HepG2 (cell line): ENCODE measurements at regions not wholly inside any gene's neighbourhood (a gene's known extent, or its start where the extent isn't known, plus 50 kb on each side); places are given as distances from the start of the nearest gene placed in this dataset.

Source experiments
- ATAC-seq: fragments of 200-7000 bp; cut with Tn5 transposase; 3 replicates; pipeline ENCODE4 v1.9.1; 2020; ENCODE audit warnings: mild to moderate bottlenecking, moderate library complexity
- BruUV-seq: library from RNA; stranded (reverse); fragments of 400-500 nt; replicated peaks from 2 replicates; lab custom pipeline; 2021; lab: Mats Ljungman, UMichigan
- CTCF ChIA-PET: fragments of 300-600 bp; formaldehyde crosslinking; extraction: SDS; loops from one replicate; lab custom pipeline; 2021; ENCODE audit warnings: low total read pairs, inconsistent platforms, low intra/inter-chr PET ratio; lab: Yijun Ruan, JAX
- POLR2A ChIA-PET: fragments of 350-600 bp; sonication (Branson Sonifier 250); formaldehyde crosslinking; loops from one replicate; lab custom pipeline; 2020; ENCODE audit warnings: antibody characterized with exemption, inconsistent platforms; lab: Yijun Ruan, JAX
- DNase-seq: peaks from one replicate; pipeline ENCODE4 v3.0.0-alpha.2; 2015; ENCODE audit warnings: low spot score
- FAIRE-seq: peaks from 3 replicates; lab custom pipeline; 2011; peaks lifted over from hg19 to GRCh38; lab: Jason Lieb, UNC
- H2AFZ ChIP-seq: one replicate; pipeline ENCODE4 v1.6.1; 2011; ENCODE audit warnings: low read length, inconsistent platforms
- H3K27ac ChIP-seq: fragments of 300-600 bp; 3 replicates; pipeline ENCODE4 v1.8.0; 2011; ENCODE audit warnings: mixed run types, mild to moderate bottlenecking, mixed read lengths, low read length, inconsistent platforms; ENCODE audit not compliant: insufficient read depth; ENCODE audit errors: extremely low read length
- H3K27me3 ChIP-seq, 2 experiments: fragments of 200-600 bp in 1 of 2; 2 replicates in 1 of 2; 3 replicates in 1 of 2; pipeline versions ENCODE4 v1.6.0 to v1.8.0; 2011; ENCODE audit warnings: low read length in 2 of 2, mild to moderate bottlenecking in 2 of 2, moderate library complexity in 2 of 2, inconsistent platforms in 1 of 2; ENCODE audit not compliant: insufficient read depth in 2 of 2, control insufficient read depth in 1 of 2
- H3K36me3 ChIP-seq, 2 experiments: fragments of 200-600 bp in 1 of 2; replicated peaks in 1 of 2; 2 replicates in 1 of 2; 3 replicates in 1 of 2; pipeline versions ENCODE4 v1.5.1 to v1.8.0; 2011; ENCODE audit warnings: low read length in 2 of 2, inconsistent platforms in 1 of 2; ENCODE audit not compliant: insufficient read depth in 2 of 2, control insufficient read depth in 1 of 2
- H3K4me1 ChIP-seq: 2 replicates; pipeline ENCODE4 v1.5.1; 2012; ENCODE audit warnings: low read length, inconsistent platforms; ENCODE audit not compliant: insufficient read depth
- H3K4me2 ChIP-seq: 2 replicates; pipeline ENCODE4 v1.6.0; 2011; ENCODE audit warnings: low read depth, low read length, inconsistent platforms
- H3K4me3 ChIP-seq, 3 experiments: fragments of 200-600 bp in 1 of 3; sonication (generic), shearing (Covaris generic) in 1 of 3; replicated peaks in 1 of 3; 2 replicates each; pipeline ENCODE4 v1.5.1; 2011 to 2016; ENCODE audit warnings: low read length in 3 of 3, inconsistent platforms in 2 of 3, low read depth in 2 of 3, mild to moderate bottlenecking in 2 of 3, control low read depth in 1 of 3, mixed read lengths in 1 of 3; ENCODE audit not compliant: insufficient read depth in 1 of 3
- H3K79me2 ChIP-seq: one replicate; pipeline ENCODE4 v1.6.1; 2011; ENCODE audit warnings: low read length, inconsistent platforms; ENCODE audit not compliant: insufficient read depth
- H3K9ac ChIP-seq: 2 replicates; pipeline ENCODE4 v1.6.0; 2011; ENCODE audit warnings: mild to moderate bottlenecking, low read depth, low read length, inconsistent platforms; ENCODE audit not compliant: insufficient read depth
- H3K9me3 ChIP-seq: 2 replicates; pipeline ENCODE4 v1.5.1; 2012; ENCODE audit warnings: mild to moderate bottlenecking, low read length
- H4K20me1 ChIP-seq: 2 replicates; pipeline ENCODE4 v1.6.0; 2011; ENCODE audit warnings: inconsistent platforms, mild to moderate bottlenecking, low read length, moderate library complexity; ENCODE audit not compliant: insufficient read depth
- GATAD1 ChIP-seq: IDR thresholded peaks from 2 replicates; pipeline ENCODE4 v1.6.1; 2016; ENCODE audit warnings: missing genetic modification reagents, missing compliant biosample characterization
- MAZ ChIP-seq, 2 experiments: sonication (generic) in 1 of 2; formaldehyde crosslinking in 1 of 2; IDR thresholded peaks; 2 replicates each; pipeline versions ENCODE4 v1.5.0 to v1.6.1; 2012 to 2020; ENCODE audit warnings: low read depth in 2 of 2, mild to moderate bottlenecking in 2 of 2, borderline replicate concordance in 1 of 2, improper control_type of control experiment in 1 of 2, low read length in 1 of 2, missing genetic modification reagents in 1 of 2, moderate library complexity in 1 of 2
- RFX5 ChIP-seq: IDR thresholded peaks from 2 replicates; pipeline ENCODE4 v1.6.1; 2011; ENCODE audit warnings: low read depth, low read length, improper control_type of control experiment
- SALL2 ChIP-seq: sonication (generic); formaldehyde crosslinking; IDR thresholded peaks from 2 replicates; pipeline ENCODE4 v1.8.1; 2023; ENCODE audit warnings: mild to moderate bottlenecking, missing genetic modification reagents, inconsistent platforms
- ZNF264 ChIP-seq: sonication (generic); formaldehyde crosslinking; IDR thresholded peaks from 2 replicates; pipeline ENCODE4 v1.4.0; 2020; ENCODE audit warnings: missing genetic modification reagents
- ZNF740 ChIP-seq: sonication (generic); formaldehyde crosslinking; IDR thresholded peaks from 2 replicates; pipeline ENCODE4 v1.4.0; 2020; ENCODE audit warnings: missing genetic modification reagents
- ZNF746 ChIP-seq: sonication (generic); formaldehyde crosslinking; IDR thresholded peaks from 2 replicates; pipeline ENCODE4 v1.8.0; 2022; ENCODE audit warnings: mild to moderate bottlenecking, missing genetic modification reagents
- ZNF790 ChIP-seq: sonication (generic); formaldehyde crosslinking; IDR thresholded peaks from 2 replicates; pipeline ENCODE4 v1.8.0; 2022; ENCODE audit warnings: missing genetic modification reagents, mild to moderate bottlenecking, borderline replicate concordance
- ZSCAN9 ChIP-seq: IDR thresholded peaks from 2 replicates; pipeline ENCODE4 v1.6.1; 2016; ENCODE audit warnings: borderline replicate concordance
- WGBS: methylation state at CpG from one replicate; pipeline ENCODE4 v1.1.6; 2017; ENCODE audit warnings: low lambda C conversion rate; 5-methylcytosine and 5-hydroxymethylcytosine counted together
- in situ Hi-C: cut with HindIII; loops from 2 replicates; pipeline ENCODE4 v1.10.0; 2017; ENCODE audit warnings: low pct_unique_long_range_greater_than_20kb; ENCODE audit not compliant: extremely low pct_ligation_motif_present
- intact Hi-C: fragments of 100-400 bp; cut with micrococcal nuclease; formaldehyde crosslinking; loops from one replicate; pipeline ENCODE4 v1.10.0; 2022; ENCODE audit not compliant: unreplicated experiment
- TF ChIP-seq, protein P1 (sequence below): sonication (generic); formaldehyde crosslinking; conservative IDR thresholded peaks from 2 replicates; pipeline ENCODE4 v1.8.0; 2022; ENCODE audit warnings: mild to moderate bottlenecking, moderate library complexity, missing genetic modification reagents
- TF ChIP-seq, protein P2 (sequence below): sonication (generic); formaldehyde crosslinking; IDR thresholded peaks from 2 replicates; pipeline ENCODE4; 2020; ENCODE audit warnings: missing genetic modification reagents, mild to moderate bottlenecking, borderline replicate concordance
- TF ChIP-seq, protein P3 (sequence below): sonication (generic); formaldehyde crosslinking; IDR thresholded peaks from 2 replicates; pipeline ENCODE4 v1.8.1; 2022; ENCODE audit warnings: mild to moderate bottlenecking, missing genetic modification reagents
- TF ChIP-seq, protein P4 (sequence below): sonication (generic); formaldehyde crosslinking; conservative IDR thresholded peaks from 2 replicates; pipeline ENCODE4 v1.4.0; 2020; ENCODE audit warnings: missing genetic modification reagents

DNA sequence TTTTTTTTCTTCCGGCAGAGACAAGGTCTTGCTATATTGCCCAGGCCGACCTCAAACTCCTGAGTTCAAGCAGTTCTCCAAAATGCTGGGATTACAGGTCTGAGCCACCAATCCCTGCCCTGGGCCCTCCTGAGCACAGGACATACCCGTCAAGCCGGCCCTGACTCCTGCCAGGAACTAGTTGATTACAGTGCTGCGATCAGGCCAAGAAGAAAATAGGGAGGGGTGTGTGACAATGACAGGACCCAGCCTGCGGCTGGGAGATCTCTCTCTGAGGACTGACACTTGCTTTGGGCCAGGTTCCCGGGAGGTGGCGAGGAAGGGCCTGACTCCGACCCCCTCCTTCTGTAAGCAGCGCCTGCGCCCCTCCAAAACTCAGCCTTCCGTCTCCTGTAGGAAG is 276.6 kb downstream of the MRTFB start:
- H4K20me1 ChIP-seq = no peaks in the 10 kb centered on the region
- intact Hi-C loops = no loop called here
- TF ChIP-seq GATAD1 (CRISPR knock-in tag) (no peak), SALL2 (CRISPR knock-in tag) (no peak), ZNF790 (CRISPR knock-in tag) (no peak), ZNF746 (CRISPR knock-in tag) (no peak), MAZ (IDR thresholded peaks at IDR 0.05; ENCODE audit: borderline replicate concordance, low read depth, low read length) (no peak), MAZ (CRISPR knock-in tag; IDR thresholded peaks at IDR 0.05; ENCODE audit: low read depth) (no peak), ZNF740 (CRISPR knock-in tag) (no peak), ZSCAN9 (no peak), ZNF264 (CRISPR knock-in tag) (no peak), RFX5 (no peak)
- TF ChIP-seq, protein P1, sequence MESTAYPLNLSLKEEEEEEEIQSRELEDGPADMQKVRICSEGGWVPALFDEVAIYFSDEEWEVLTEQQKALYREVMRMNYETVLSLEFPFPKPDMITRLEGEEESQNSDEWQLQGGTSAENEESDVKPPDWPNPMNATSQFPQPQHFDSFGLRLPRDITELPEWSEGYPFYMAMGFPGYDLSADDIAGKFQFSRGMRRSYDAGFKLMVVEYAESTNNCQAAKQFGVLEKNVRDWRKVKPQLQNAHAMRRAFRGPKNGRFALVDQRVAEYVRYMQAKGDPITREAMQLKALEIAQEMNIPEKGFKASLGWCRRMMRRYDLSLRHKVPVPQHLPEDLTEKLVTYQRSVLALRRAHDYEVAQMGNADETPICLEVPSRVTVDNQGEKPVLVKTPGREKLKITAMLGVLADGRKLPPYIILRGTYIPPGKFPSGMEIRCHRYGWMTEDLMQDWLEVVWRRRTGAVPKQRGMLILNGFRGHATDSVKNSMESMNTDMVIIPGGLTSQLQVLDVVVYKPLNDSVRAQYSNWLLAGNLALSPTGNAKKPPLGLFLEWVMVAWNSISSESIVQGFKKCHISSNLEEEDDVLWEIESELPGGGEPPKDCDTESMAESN (CRISPR knock-in tag) = no peak
- TF ChIP-seq, protein P2, sequence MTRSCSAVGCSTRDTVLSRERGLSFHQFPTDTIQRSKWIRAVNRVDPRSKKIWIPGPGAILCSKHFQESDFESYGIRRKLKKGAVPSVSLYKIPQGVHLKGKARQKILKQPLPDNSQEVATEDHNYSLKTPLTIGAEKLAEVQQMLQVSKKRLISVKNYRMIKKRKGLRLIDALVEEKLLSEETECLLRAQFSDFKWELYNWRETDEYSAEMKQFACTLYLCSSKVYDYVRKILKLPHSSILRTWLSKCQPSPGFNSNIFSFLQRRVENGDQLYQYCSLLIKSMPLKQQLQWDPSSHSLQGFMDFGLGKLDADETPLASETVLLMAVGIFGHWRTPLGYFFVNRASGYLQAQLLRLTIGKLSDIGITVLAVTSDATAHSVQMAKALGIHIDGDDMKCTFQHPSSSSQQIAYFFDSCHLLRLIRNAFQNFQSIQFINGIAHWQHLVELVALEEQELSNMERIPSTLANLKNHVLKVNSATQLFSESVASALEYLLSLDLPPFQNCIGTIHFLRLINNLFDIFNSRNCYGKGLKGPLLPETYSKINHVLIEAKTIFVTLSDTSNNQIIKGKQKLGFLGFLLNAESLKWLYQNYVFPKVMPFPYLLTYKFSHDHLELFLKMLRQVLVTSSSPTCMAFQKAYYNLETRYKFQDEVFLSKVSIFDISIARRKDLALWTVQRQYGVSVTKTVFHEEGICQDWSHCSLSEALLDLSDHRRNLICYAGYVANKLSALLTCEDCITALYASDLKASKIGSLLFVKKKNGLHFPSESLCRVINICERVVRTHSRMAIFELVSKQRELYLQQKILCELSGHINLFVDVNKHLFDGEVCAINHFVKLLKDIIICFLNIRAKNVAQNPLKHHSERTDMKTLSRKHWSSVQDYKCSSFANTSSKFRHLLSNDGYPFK (CRISPR knock-in tag) = no peak
- TF ChIP-seq, protein P3, sequence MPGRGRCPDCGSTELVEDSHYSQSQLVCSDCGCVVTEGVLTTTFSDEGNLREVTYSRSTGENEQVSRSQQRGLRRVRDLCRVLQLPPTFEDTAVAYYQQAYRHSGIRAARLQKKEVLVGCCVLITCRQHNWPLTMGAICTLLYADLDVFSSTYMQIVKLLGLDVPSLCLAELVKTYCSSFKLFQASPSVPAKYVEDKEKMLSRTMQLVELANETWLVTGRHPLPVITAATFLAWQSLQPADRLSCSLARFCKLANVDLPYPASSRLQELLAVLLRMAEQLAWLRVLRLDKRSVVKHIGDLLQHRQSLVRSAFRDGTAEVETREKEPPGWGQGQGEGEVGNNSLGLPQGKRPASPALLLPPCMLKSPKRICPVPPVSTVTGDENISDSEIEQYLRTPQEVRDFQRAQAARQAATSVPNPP (CRISPR knock-in tag) = no peak
- TF ChIP-seq, protein P4, sequence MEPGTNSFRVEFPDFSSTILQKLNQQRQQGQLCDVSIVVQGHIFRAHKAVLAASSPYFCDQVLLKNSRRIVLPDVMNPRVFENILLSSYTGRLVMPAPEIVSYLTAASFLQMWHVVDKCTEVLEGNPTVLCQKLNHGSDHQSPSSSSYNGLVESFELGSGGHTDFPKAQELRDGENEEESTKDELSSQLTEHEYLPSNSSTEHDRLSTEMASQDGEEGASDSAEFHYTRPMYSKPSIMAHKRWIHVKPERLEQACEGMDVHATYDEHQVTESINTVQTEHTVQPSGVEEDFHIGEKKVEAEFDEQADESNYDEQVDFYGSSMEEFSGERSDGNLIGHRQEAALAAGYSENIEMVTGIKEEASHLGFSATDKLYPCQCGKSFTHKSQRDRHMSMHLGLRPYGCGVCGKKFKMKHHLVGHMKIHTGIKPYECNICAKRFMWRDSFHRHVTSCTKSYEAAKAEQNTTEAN (CRISPR knock-in tag) = 0 out of 2 replicates have a peak, but pooled peaks have one; percentile 24

More for the DNA sequence above, 276.6 kb downstream of the MRTFB start:
- ChIA-PET POLR2A (no interaction called here), CTCF (no interaction called here)
- H3K4me3 ChIP-seq = no peak overlapping the region
- no peaks in the 10 kb centered on the region for H3K27me3 ChIP-seq
- DNase-seq = no peak
- BruUV-seq = no TSS peak
- in situ Hi-C loops = no loop called here
- H3K27ac ChIP-seq = no peak overlapping the region
- H2AFZ ChIP-seq = no peak overlapping the region
- 70% methylated on average over 12 of the region's 12 CpGs for WGBS
- no peaks in the 10 kb centered on the region for H3K36me3 ChIP-seq
- H3K79me2 ChIP-seq = no peaks in the 10 kb centered on the region
- no peak for ATAC-seq
- peaks cover 9% of the 10 kb centered on the region; the same call in 1 of the 2 replicates for H3K9me3 ChIP-seq
- H3K9ac ChIP-seq = no peak overlapping the region
- no peak for FAIRE-seq
- H3K4me2 ChIP-seq = no peak overlapping the region
- peaks cover 68% of the 10 kb centered on the region for H3K4me1 ChIP-seq
